GM12872 (cell line): ENCODE measurements at regions not wholly inside any gene's neighbourhood (a gene's known extent, or its start where the extent isn't known, plus 50 kb on each side); places are given as distances from the start of the nearest gene placed in this dataset.
A peak's percentile ranks its signal among the peaks of the same experiment; 100 is the strongest.

Source experiments
- CTCF ChIP-seq: IDR thresholded peaks from 3 replicates; pipeline ENCODE4 v1.5.1; 2011; ENCODE audit warnings: low read depth, mild to moderate bottlenecking, low read length, moderate library complexity; ENCODE audit not compliant: insufficient read depth

GRCh38 chr2:53275743-53276142, 491.9 kb upstream of the CHAC2 start:
- TF ChIP-seq CTCF, result no peak

GRCh38 chr2:53268626-53269025, 499.0 kb upstream of the CHAC2 start:
- no peak for TF ChIP-seq CTCF

- peak; percentile 12; the same call in 1 of the 3 replicates for TF ChIP-seq CTCF
These were observed 499.5 kb upstream of the CHAC2 start for GRCh38 chr2:53268086-53268485.

- no peak for TF ChIP-seq CTCF
These were observed 501.9 kb upstream of the CHAC2 start for GRCh38 chr2:53265544-53266299.

- no peak for TF ChIP-seq CTCF
These were observed 507.0 kb upstream of the CHAC2 start for GRCh38 chr2:53260568-53260967.

- no peak for TF ChIP-seq CTCF
These were observed 508.1 kb upstream of the CHAC2 start for GRCh38 chr2:53259395-53260009.

- no peak for TF ChIP-seq CTCF
These were observed 510.3 kb upstream of the CHAC2 start for GRCh38 chr2:53257287-53257686.
